ENCODE measurements at regions not wholly inside any gene's neighbourhood (a gene's known extent, or its start where the extent isn't known, plus 50 kb on each side); places are given as distances from the start of the nearest gene placed in this dataset.
A peak's percentile ranks its signal among the peaks of the same experiment; 100 is the strongest.

GRCh38 chr21:32940079-32941014 is 85.4 kb upstream of the OLIG2 start:
- POLR2A ChIA-PET, result no interaction called here
- TF ChIP-seq SUZ12 (IDR thresholded peaks at IDR 0.05) (no peak), L3MBTL2 (conservative IDR thresholded peaks at IDR 0.05) (peak; percentile 80), ZNF384 (IDR thresholded peaks at IDR 0.05) (no peak)
- DNase-seq (ENCODE audit: extremely low spot score), result peak; percentile 79
- CTCF ChIA-PET, result interaction anchor here (0.5 to 1.4 kb wide), 24 partner anchors 9 to 505 kb away, joined by 3 to 9 read pairs (median 4); no protein-coding TSS in a partner anchor

GRCh38 chr21:32941263-32941662 is 84.5 kb upstream of the OLIG2 start:
- ChIA-PET CTCF (interaction anchor here (1.2 to 1.3 kb wide), 5 partner anchors 8 to 186 kb away, joined by 3 to 8 read pairs (median 6); no protein-coding TSS in a partner anchor), POLR2A (no interaction called here)
- TF ChIP-seq ARNT (IDR thresholded peaks at IDR 0.05) (no peak), NFRKB (IDR thresholded peaks at IDR 0.05) (no peak), BHLHE40 (IDR thresholded peaks at IDR 0.05; ENCODE audit: borderline replicate concordance) (no peak), ZNF384 (IDR thresholded peaks at IDR 0.05) (no peak), SP1 (IDR thresholded peaks at IDR 0.05) (no peak), TARDBP (IDR thresholded peaks at IDR 0.05) (no peak)
- no peak for DNase-seq (ENCODE audit: extremely low spot score)

- no peak for TF ChIP-seq HDGF (IDR thresholded peaks at IDR 0.05; ENCODE audit: borderline replicate concordance)
- TF ChIP-seq FOXK2 (IDR thresholded peaks at IDR 0.05), result no peak
- no peak for TF ChIP-seq PKNOX1 (IDR thresholded peaks at IDR 0.05)
- TF ChIP-seq TARDBP (IDR thresholded peaks at IDR 0.05), result no peak
- no peak for TF ChIP-seq ELF4 (IDR thresholded peaks at IDR 0.05)
- no peak for TF ChIP-seq FOXM1 (IDR thresholded peaks at IDR 0.05; ENCODE audit: borderline replicate concordance)
- TF ChIP-seq FOXA1 (IDR thresholded peaks at IDR 0.05), result no peak
- no peak for TF ChIP-seq L3MBTL2 (conservative IDR thresholded peaks at IDR 0.05)
- no peak for TF ChIP-seq ZNF384 (IDR thresholded peaks at IDR 0.05)
- TF ChIP-seq BHLHE40 (IDR thresholded peaks at IDR 0.05; ENCODE audit: borderline replicate concordance), result no peak
- no peak for TF ChIP-seq CTBP1 (IDR thresholded peaks at IDR 0.05; ENCODE audit: borderline replicate concordance)
- TF ChIP-seq NFRKB (IDR thresholded peaks at IDR 0.05), result no peak
- TF ChIP-seq SP1 (IDR thresholded peaks at IDR 0.05), result no peak
- TF ChIP-seq LEF1 (IDR thresholded peaks at IDR 0.05; ENCODE audit: borderline replicate concordance), result no peak
- TF ChIP-seq SUZ12 (IDR thresholded peaks at IDR 0.05), result no peak
- no peak for TF ChIP-seq ARNT (IDR thresholded peaks at IDR 0.05)
- CTCF ChIA-PET, result no interaction called here
- DNase-seq (ENCODE audit: extremely low spot score), result no peak
- POLR2A ChIA-PET, result no interaction called here
These were observed 79.1 kb upstream of the OLIG2 start for GRCh38 chr21:32946654-32947053.

- TF ChIP-seq TARDBP (IDR thresholded peaks at IDR 0.05) (no peak), HDGF (IDR thresholded peaks at IDR 0.05; ENCODE audit: borderline replicate concordance) (no peak), SP1 (IDR thresholded peaks at IDR 0.05) (no peak), SUZ12 (IDR thresholded peaks at IDR 0.05) (no peak), FOXK2 (IDR thresholded peaks at IDR 0.05) (no peak), BHLHE40 (IDR thresholded peaks at IDR 0.05; ENCODE audit: borderline replicate concordance) (no peak), LEF1 (IDR thresholded peaks at IDR 0.05; ENCODE audit: borderline replicate concordance) (no peak), FOXM1 (IDR thresholded peaks at IDR 0.05; ENCODE audit: borderline replicate concordance) (no peak), ARNT (IDR thresholded peaks at IDR 0.05) (no peak), ELF4 (IDR thresholded peaks at IDR 0.05) (no peak), FOXA1 (IDR thresholded peaks at IDR 0.05) (no peak), ZNF384 (IDR thresholded peaks at IDR 0.05) (no peak), NFRKB (IDR thresholded peaks at IDR 0.05) (no peak), L3MBTL2 (conservative IDR thresholded peaks at IDR 0.05) (no peak), CTBP1 (IDR thresholded peaks at IDR 0.05; ENCODE audit: borderline replicate concordance) (no peak), PKNOX1 (IDR thresholded peaks at IDR 0.05) (no peak)
- POLR2A ChIA-PET, result no interaction called here
- DNase-seq (ENCODE audit: extremely low spot score), result no peak
- CTCF ChIA-PET, result no interaction called here
These were observed 78.0 kb upstream of the OLIG2 start for GRCh38 chr21:32947736-32948135.

- POLR2A ChIA-PET, result no interaction called here
- CTCF ChIA-PET, result interaction anchor here (0.9 to 1.0 kb wide), 2 partner anchors 9 to 19 kb away, joined by 3 to 7 read pairs; no protein-coding TSS in a partner anchor
- no peak for DNase-seq (ENCODE audit: extremely low spot score)
- no peak for TF ChIP-seq SP1 (IDR thresholded peaks at IDR 0.05)
- no peak for TF ChIP-seq CTBP1 (IDR thresholded peaks at IDR 0.05; ENCODE audit: borderline replicate concordance)
- no peak for TF ChIP-seq TARDBP (IDR thresholded peaks at IDR 0.05)
- no peak for TF ChIP-seq ZNF384 (IDR thresholded peaks at IDR 0.05)
- no peak for TF ChIP-seq ARNT (IDR thresholded peaks at IDR 0.05)
- TF ChIP-seq FOXA1 (IDR thresholded peaks at IDR 0.05), result no peak
- TF ChIP-seq FOXK2 (IDR thresholded peaks at IDR 0.05), result no peak
- no peak for TF ChIP-seq L3MBTL2 (conservative IDR thresholded peaks at IDR 0.05)
- TF ChIP-seq FOXM1 (IDR thresholded peaks at IDR 0.05; ENCODE audit: borderline replicate concordance), result no peak
- no peak for TF ChIP-seq BHLHE40 (IDR thresholded peaks at IDR 0.05; ENCODE audit: borderline replicate concordance)
These were observed 76.0 kb upstream of the OLIG2 start for GRCh38 chr21:32949701-32950100.

- POLR2A ChIA-PET, result no interaction called here
- TF ChIP-seq ELF4 (IDR thresholded peaks at IDR 0.05), result no peak
- DNase-seq (ENCODE audit: extremely low spot score), result no peak
- CTCF ChIA-PET, result interaction anchor here (0.9 kb wide), 1 partner anchor 11 kb away, joined by 3 read pairs; no protein-coding TSS in a partner anchor
These were observed 74.7 kb upstream of the OLIG2 start for GRCh38 chr21:32951041-32951440.

- CTCF ChIA-PET, result interaction anchor here (1.7 kb wide), 1 partner anchor 14 kb away, joined by 5 read pairs; no protein-coding TSS in a partner anchor
These were observed 71.4 kb upstream of the OLIG2 start for GRCh38 chr21:32954353-32954752.

More at GRCh38 chr21:32954353-32954752, 71.4 kb upstream of the OLIG2 start:
- no peak for DNase-seq (ENCODE audit: extremely low spot score)
- POLR2A ChIA-PET, result no interaction called here
- no peak for TF ChIP-seq BHLHE40 (IDR thresholded peaks at IDR 0.05; ENCODE audit: borderline replicate concordance)
- TF ChIP-seq NFRKB (IDR thresholded peaks at IDR 0.05), result no peak
- no peak for TF ChIP-seq SUZ12 (IDR thresholded peaks at IDR 0.05)
- TF ChIP-seq LEF1 (IDR thresholded peaks at IDR 0.05; ENCODE audit: borderline replicate concordance), result no peak
- TF ChIP-seq TARDBP (IDR thresholded peaks at IDR 0.05), result no peak
- no peak for TF ChIP-seq FOXK2 (IDR thresholded peaks at IDR 0.05)
- no peak for TF ChIP-seq FOXA1 (IDR thresholded peaks at IDR 0.05)
- TF ChIP-seq CTBP1 (IDR thresholded peaks at IDR 0.05; ENCODE audit: borderline replicate concordance), result no peak
- no peak for TF ChIP-seq FOXM1 (IDR thresholded peaks at IDR 0.05; ENCODE audit: borderline replicate concordance)
- no peak for TF ChIP-seq PKNOX1 (IDR thresholded peaks at IDR 0.05)
- TF ChIP-seq HDGF (IDR thresholded peaks at IDR 0.05; ENCODE audit: borderline replicate concordance), result no peak
- TF ChIP-seq ZNF384 (IDR thresholded peaks at IDR 0.05), result no peak
- TF ChIP-seq ELF4 (IDR thresholded peaks at IDR 0.05), result no peak
- TF ChIP-seq SP1 (IDR thresholded peaks at IDR 0.05), result no peak
- TF ChIP-seq L3MBTL2 (conservative IDR thresholded peaks at IDR 0.05), result no peak
- TF ChIP-seq ARNT (IDR thresholded peaks at IDR 0.05), result no peak
